ENCODE measurements at regions not wholly inside any gene's neighbourhood (a gene's known extent, or its start where the extent isn't known, plus 50 kb on each side); places are given as distances from the start of the nearest gene placed in this dataset.

DNA sequence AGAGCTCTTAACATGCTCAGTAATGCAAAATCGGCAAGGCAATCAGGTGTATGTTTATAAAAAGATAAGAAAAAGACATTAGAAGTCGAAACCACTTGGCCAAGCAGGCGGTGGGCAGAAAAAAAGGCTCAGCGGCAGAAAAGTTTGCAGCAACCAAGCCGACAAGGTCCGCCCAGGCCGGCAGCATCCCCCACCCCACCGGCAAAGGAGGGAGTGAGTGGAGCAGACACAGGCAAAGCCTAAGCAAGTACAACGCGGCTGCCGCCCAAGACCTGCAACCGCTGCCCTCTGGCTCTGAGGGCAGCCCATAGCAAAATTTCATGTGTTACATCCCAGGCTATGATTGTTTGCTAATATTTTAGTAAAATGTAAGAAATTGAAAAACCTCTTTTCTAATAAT, 125.4 kb upstream of the ZCCHC13 start:
- Histone ChIP-seq H3K79me2 (ENCODE audit: insufficient read depth, low read length) (no peaks in the 10 kb centered on the region), H3K9ac (ENCODE audit: low read length) (no peak overlapping the region), H3K9me3 (ENCODE audit: insufficient read depth, low read depth, low read length) (no peaks in the 10 kb centered on the region), H3K4me2 (ENCODE audit: low read length) (peak overlapping the region; percentile 48), H2AFZ (ENCODE audit: low read depth, low read length) (no peak overlapping the region), H3K4me1 (ENCODE audit: insufficient read depth, low read length) (peaks cover 8% of the 10 kb centered on the region), H3K27me3 (ENCODE audit: insufficient read depth, low read length) (no peaks in the 10 kb centered on the region), H3K27ac (ENCODE audit: low read depth, low read length) (no peak overlapping the region), H3K36me3 (ENCODE audit: insufficient read depth, low read length) (no peaks in the 10 kb centered on the region), H4K20me1 (ENCODE audit: insufficient read depth, low read length) (no peaks in the 10 kb centered on the region), H3K4me3 (ENCODE audit: insufficient read depth, low read depth, low read length) (no peak overlapping the region)
- Mint-ChIP-seq H3K27me3 (ENCODE audit: low read depth, unreplicated experiment) (no peaks in the 10 kb centered on the region), H3K36me3 (ENCODE audit: low read depth, unreplicated experiment) (no peaks in the 10 kb centered on the region), H3K9me3 (ENCODE audit: unreplicated experiment) (no peaks in the 10 kb centered on the region), H3K4me1 (ENCODE audit: low read depth, unreplicated experiment) (peaks cover 2% of the 10 kb centered on the region), H3K4me3 (ENCODE audit: unreplicated experiment) (no peak overlapping the region), H3K27ac (ENCODE audit: unreplicated experiment) (no peak overlapping the region)
- DNase-seq (ENCODE audit: low read depth) (no peak), FAIRE-seq (no peak)
- TF ChIP-seq, protein P1, sequence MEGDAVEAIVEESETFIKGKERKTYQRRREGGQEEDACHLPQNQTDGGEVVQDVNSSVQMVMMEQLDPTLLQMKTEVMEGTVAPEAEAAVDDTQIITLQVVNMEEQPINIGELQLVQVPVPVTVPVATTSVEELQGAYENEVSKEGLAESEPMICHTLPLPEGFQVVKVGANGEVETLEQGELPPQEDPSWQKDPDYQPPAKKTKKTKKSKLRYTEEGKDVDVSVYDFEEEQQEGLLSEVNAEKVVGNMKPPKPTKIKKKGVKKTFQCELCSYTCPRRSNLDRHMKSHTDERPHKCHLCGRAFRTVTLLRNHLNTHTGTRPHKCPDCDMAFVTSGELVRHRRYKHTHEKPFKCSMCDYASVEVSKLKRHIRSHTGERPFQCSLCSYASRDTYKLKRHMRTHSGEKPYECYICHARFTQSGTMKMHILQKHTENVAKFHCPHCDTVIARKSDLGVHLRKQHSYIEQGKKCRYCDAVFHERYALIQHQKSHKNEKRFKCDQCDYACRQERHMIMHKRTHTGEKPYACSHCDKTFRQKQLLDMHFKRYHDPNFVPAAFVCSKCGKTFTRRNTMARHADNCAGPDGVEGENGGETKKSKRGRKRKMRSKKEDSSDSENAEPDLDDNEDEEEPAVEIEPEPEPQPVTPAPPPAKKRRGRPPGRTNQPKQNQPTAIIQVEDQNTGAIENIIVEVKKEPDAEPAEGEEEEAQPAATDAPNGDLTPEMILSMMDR (IDR thresholded peaks at IDR 0.05; ENCODE audit: insufficient read depth, low read depth, low read length) = no peak
- no peak for TF ChIP-seq EZH2 (IDR thresholded peaks at IDR 0.05; ENCODE audit: insufficient read depth, low read length)

DNA sequence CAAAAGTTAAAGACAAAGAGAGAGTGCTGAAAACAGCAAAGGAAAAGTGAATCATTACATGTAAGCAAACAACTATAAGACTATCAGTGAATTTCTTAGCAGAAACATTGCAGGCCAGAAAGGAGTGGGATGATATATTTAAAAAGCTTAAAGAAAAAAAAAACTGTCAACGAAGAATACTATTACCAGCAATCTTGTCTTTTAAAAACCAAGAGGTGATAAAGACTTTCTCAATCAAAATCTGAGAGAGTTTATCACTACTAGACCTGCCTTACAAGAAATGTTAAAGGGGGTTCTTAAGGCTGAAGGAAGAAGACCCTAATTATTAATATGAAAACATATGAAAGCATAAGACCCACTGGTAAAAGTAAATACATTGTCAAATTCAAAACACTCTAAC, 132.5 kb upstream of the ZCCHC13 start:
- H3K4me2 ChIP-seq (ENCODE audit: low read length) = no peak overlapping the region
- H3K9me3 Mint-ChIP-seq (ENCODE audit: unreplicated experiment) = peaks cover 4% of the 10 kb centered on the region
- no peaks in the 10 kb centered on the region for H4K20me1 ChIP-seq (ENCODE audit: insufficient read depth, low read length)
- H3K4me1 ChIP-seq (ENCODE audit: insufficient read depth, low read length) = no peaks in the 10 kb centered on the region
- no peak for TF ChIP-seq EZH2 (IDR thresholded peaks at IDR 0.05; ENCODE audit: insufficient read depth, low read length)
- TF ChIP-seq, protein P1 (IDR thresholded peaks at IDR 0.05; ENCODE audit: insufficient read depth, low read depth, low read length) = no peak
- DNase-seq (ENCODE audit: low read depth) = no peak
- H3K79me2 ChIP-seq (ENCODE audit: insufficient read depth, low read length) = no peaks in the 10 kb centered on the region
- H3K27me3 ChIP-seq (ENCODE audit: insufficient read depth, low read length) = no peaks in the 10 kb centered on the region
- peaks cover 3% of the 10 kb centered on the region for H3K36me3 Mint-ChIP-seq (ENCODE audit: low read depth, unreplicated experiment)
- H3K4me3 Mint-ChIP-seq (ENCODE audit: unreplicated experiment) = no peak overlapping the region
- H3K9me3 ChIP-seq (ENCODE audit: insufficient read depth, low read depth, low read length) = no peaks in the 10 kb centered on the region
- no peak overlapping the region for H2AFZ ChIP-seq (ENCODE audit: low read depth, low read length)
- H3K27ac ChIP-seq (ENCODE audit: low read depth, low read length) = no peak overlapping the region
- no peak overlapping the region for H3K4me3 ChIP-seq (ENCODE audit: insufficient read depth, low read depth, low read length)
- no peak for FAIRE-seq
- H3K27me3 Mint-ChIP-seq (ENCODE audit: low read depth, unreplicated experiment) = no peaks in the 10 kb centered on the region
- no peaks in the 10 kb centered on the region for H3K36me3 ChIP-seq (ENCODE audit: insufficient read depth, low read length)
- H3K27ac Mint-ChIP-seq (ENCODE audit: unreplicated experiment) = no peak overlapping the region
- H3K4me1 Mint-ChIP-seq (ENCODE audit: low read depth, unreplicated experiment) = no peaks in the 10 kb centered on the region
- H3K9ac ChIP-seq (ENCODE audit: low read length) = no peak overlapping the region

DNA sequence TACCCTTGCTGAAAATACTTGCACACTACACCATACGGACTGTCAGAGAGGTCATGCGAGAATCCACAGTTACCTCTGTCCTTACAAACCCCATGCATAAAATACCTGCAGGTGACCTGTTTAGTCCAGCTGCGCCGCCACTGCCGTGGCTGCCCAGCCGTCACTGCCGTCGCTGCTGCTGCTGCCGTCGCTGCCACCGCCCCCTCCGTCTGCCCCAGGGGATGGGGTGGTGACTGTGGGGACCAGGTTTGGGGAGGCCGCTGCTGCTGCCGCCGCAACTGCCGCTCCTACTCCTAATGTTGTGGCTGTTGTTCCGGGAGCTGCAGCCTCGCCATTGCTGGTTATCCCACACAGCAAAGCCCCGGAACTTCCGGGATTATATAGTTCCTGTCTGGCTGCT, 141.8 kb upstream of the ZCCHC13 start:
- FAIRE-seq = no peak
- H3K9me3 ChIP-seq (ENCODE audit: insufficient read depth, low read depth, low read length) = no peaks in the 10 kb centered on the region
- no peak overlapping the region for H3K27ac Mint-ChIP-seq (ENCODE audit: unreplicated experiment)
- H3K9ac ChIP-seq (ENCODE audit: low read length) = no peak overlapping the region
- no peaks in the 10 kb centered on the region for H3K27me3 Mint-ChIP-seq (ENCODE audit: low read depth, unreplicated experiment)
- H3K36me3 ChIP-seq (ENCODE audit: insufficient read depth, low read length) = no peaks in the 10 kb centered on the region
- no peak overlapping the region for H2AFZ ChIP-seq (ENCODE audit: low read depth, low read length)
- H3K9me3 Mint-ChIP-seq (ENCODE audit: unreplicated experiment) = no peaks in the 10 kb centered on the region
- H3K4me2 ChIP-seq (ENCODE audit: low read length) = no peak overlapping the region
- H3K4me3 Mint-ChIP-seq (ENCODE audit: unreplicated experiment) = no peak overlapping the region
- H3K4me1 Mint-ChIP-seq (ENCODE audit: low read depth, unreplicated experiment) = no peaks in the 10 kb centered on the region
- H4K20me1 ChIP-seq (ENCODE audit: insufficient read depth, low read length) = no peaks in the 10 kb centered on the region
- H3K4me3 ChIP-seq (ENCODE audit: insufficient read depth, low read depth, low read length) = no peak overlapping the region
- H3K79me2 ChIP-seq (ENCODE audit: insufficient read depth, low read length) = no peaks in the 10 kb centered on the region
- peaks cover 7% of the 10 kb centered on the region for H3K36me3 Mint-ChIP-seq (ENCODE audit: low read depth, unreplicated experiment)
- DNase-seq (ENCODE audit: low read depth) = no peak
- H3K27ac ChIP-seq (ENCODE audit: low read depth, low read length) = no peak overlapping the region
- no peaks in the 10 kb centered on the region for H3K27me3 ChIP-seq (ENCODE audit: insufficient read depth, low read length)
- no peaks in the 10 kb centered on the region for H3K4me1 ChIP-seq (ENCODE audit: insufficient read depth, low read length)
- TF ChIP-seq EZH2 (IDR thresholded peaks at IDR 0.05; ENCODE audit: insufficient read depth, low read length) = no peak
- TF ChIP-seq, protein P1 (IDR thresholded peaks at IDR 0.05; ENCODE audit: insufficient read depth, low read depth, low read length) = no peak
